HUES48 (cell line): ENCODE measurements at regions not wholly inside any gene's neighbourhood (a gene's known extent, or its start where the extent isn't known, plus 50 kb on each side); places are given as distances from the start of the nearest gene placed in this dataset.

ENCODE experiments used
- H3K27ac ChIP-seq: one replicate; pipeline ENCODE4 v1.7.0; 2013; ENCODE audit warnings: low read depth, low read length, inconsistent platforms
- H3K27me3 ChIP-seq: 2 replicates; pipeline ENCODE4 v1.6.1; 2013; ENCODE audit warnings: mild to moderate bottlenecking, low read length; ENCODE audit not compliant: control insufficient read depth, insufficient read depth
- H3K36me3 ChIP-seq: 2 replicates; pipeline ENCODE4 v1.6.1; 2013; ENCODE audit warnings: low read length; ENCODE audit not compliant: control insufficient read depth, insufficient read depth
- H3K4me1 ChIP-seq: 2 replicates; pipeline ENCODE4 v1.6.1; 2013; ENCODE audit warnings: mild to moderate bottlenecking, low read length; ENCODE audit not compliant: control insufficient read depth, insufficient read depth
- H3K4me3 ChIP-seq: 2 replicates; pipeline ENCODE4 v1.5.1; 2013; ENCODE audit warnings: mild to moderate bottlenecking, low read depth, low read length
- H3K9ac ChIP-seq: 2 replicates; pipeline ENCODE4 v1.6.1; 2013; ENCODE audit warnings: mild to moderate bottlenecking, low read depth, low read length, moderate library complexity
- H3K9me3 ChIP-seq: 2 replicates; pipeline ENCODE4 v1.6.1; 2013; ENCODE audit warnings: low read length; ENCODE audit not compliant: control insufficient read depth, insufficient read depth

DNA sequence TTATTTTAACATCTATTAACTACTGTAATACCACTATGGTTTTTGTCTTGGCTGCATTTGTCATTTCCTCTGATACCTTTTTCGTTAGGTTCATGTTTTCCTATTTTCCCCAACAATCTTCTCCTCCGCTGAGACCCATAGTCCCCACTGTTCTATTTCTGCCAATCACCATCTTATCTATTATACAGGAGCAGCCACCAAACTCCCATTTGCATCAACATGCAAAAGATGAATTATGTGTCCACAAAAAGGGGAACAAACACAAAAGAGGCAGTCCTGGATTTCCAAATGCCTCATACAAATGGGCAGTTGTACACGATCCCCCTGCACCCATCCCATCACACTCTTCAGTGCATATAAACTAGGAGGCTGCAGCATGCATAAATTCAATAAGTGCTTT is 121.7 kb upstream of the MYLIP start:
- Histone ChIP-seq H3K27ac (no peak overlapping the region), H3K4me3 (no peak overlapping the region), H3K4me1 (no peaks in the 10 kb centered on the region), H3K36me3 (no peaks in the 10 kb centered on the region), H3K27me3 (no peaks in the 10 kb centered on the region), H3K9me3 (no peaks in the 10 kb centered on the region), H3K9ac (no peak overlapping the region)

- H3K27me3 ChIP-seq: no peaks in the 10 kb centered on the region
- no peak overlapping the region for H3K27ac ChIP-seq
- no peak overlapping the region for H3K4me3 ChIP-seq
- H3K4me1 ChIP-seq: no peaks in the 10 kb centered on the region
- no peak overlapping the region for H3K9ac ChIP-seq
- no peaks in the 10 kb centered on the region for H3K36me3 ChIP-seq
- H3K9me3 ChIP-seq: no peaks in the 10 kb centered on the region
Observed at GRCh38 chr6:16006681-16007080, 122.2 kb upstream of the MYLIP start.

DNA sequence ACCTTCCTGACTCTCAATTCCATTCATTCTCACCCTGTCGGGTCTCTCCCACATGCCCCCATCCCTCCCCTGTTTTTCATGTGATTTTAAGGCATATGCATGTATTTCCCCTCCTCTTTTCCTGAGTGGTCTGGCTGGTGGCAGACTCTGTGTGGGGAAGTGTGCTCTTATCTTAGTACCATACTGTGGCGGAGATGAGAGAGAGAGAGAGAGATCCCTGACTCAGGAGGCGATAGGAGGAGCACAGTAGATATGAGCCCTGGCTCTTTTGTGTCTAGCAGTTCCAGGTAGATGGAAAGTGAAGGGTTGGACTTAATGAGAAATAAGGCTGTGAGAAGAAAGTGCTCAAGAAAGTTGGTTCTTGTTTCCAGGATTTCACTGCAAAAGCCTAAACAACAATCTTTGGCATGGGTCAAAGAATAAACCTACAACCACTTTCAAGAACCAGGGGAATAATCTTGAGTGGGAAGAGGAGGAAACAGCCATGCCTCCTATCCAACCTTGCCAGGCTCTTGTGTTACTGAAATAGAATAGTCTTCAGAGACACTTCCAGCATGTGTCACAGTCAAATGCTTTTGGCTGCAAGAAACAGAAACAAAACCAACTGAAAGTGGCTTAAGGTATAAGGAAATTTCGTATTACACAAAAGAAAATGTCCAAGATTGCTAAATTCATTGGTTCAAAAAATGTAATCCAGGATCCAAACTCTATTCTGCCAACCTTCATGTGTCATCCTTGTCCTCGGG is 123.8 kb upstream of the MYLIP start:
- no peaks in the 10 kb centered on the region for H3K9me3 ChIP-seq
- no peaks in the 10 kb centered on the region for H3K4me1 ChIP-seq
- H3K27ac ChIP-seq: no peak overlapping the region
- H3K27me3 ChIP-seq: no peaks in the 10 kb centered on the region
- no peak overlapping the region for H3K9ac ChIP-seq
- no peaks in the 10 kb centered on the region for H3K36me3 ChIP-seq
- no peak overlapping the region for H3K4me3 ChIP-seq

DNA sequence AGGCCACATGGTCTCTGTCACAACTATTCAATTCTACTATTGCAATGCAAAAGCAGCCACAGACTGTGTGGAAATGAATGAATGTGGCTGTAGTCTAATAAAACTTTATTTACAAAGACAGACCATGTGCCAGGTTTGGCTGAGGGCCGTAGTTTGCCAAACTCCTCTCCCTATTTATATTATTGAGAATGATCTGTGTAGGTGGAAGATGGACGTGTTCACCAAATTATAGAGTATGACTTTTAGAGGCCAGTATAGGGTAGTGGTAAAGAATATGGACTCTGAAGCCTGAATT is 125.7 kb upstream of the MYLIP start:
- H3K36me3 ChIP-seq: no peaks in the 10 kb centered on the region
- no peak overlapping the region for H3K4me3 ChIP-seq
- peaks cover 5% of the 10 kb centered on the region; the same call in 1 of the 2 replicates for H3K4me1 ChIP-seq
- no peaks in the 10 kb centered on the region for H3K27me3 ChIP-seq
- no peaks in the 10 kb centered on the region for H3K9me3 ChIP-seq
- H3K27ac ChIP-seq: no peak overlapping the region
- no peak overlapping the region for H3K9ac ChIP-seq

GRCh38 chr6:16002332-16003196 is 126.3 kb upstream of the MYLIP start:
- Histone ChIP-seq H3K27ac (no peak overlapping the region), H3K4me1 (peaks cover 11% of the 10 kb centered on the region; the same call in 1 of the 2 replicates), H3K9ac (no peak overlapping the region), H3K36me3 (no peaks in the 10 kb centered on the region), H3K9me3 (no peaks in the 10 kb centered on the region), H3K4me3 (no peak overlapping the region), H3K27me3 (no peaks in the 10 kb centered on the region)

GRCh38 chr6:16001158-16001557 is 127.7 kb upstream of the MYLIP start:
- Histone ChIP-seq H3K9ac (no peak overlapping the region), H3K4me1 (peaks cover 12% of the 10 kb centered on the region; the same call in 1 of the 2 replicates), H3K36me3 (no peaks in the 10 kb centered on the region), H3K27ac (no peak overlapping the region), H3K9me3 (no peaks in the 10 kb centered on the region), H3K27me3 (no peaks in the 10 kb centered on the region), H3K4me3 (no peak overlapping the region)

DNA sequence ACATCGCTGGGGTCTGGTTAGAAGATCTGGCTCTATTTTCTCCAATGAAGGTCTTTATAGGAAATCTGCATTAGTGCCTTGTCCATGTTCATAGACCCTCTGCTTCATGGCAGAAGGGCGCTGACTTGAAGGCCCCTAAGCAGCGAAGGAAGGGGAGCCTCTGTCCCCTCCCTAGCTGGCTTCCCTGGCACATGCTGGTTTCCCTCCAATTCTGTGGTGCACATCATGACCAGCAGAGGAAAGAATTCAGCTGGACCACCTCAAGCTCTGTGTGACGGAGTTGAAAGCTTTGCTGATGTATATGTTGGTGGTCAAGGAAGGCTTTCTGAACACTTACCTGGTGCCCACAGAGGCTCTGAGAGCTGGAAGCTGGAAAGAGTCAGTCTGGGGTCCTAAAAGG is 129.7 kb upstream of the MYLIP start:
- H3K4me3 ChIP-seq: no peak overlapping the region
- no peaks in the 10 kb centered on the region for H3K36me3 ChIP-seq
- no peaks in the 10 kb centered on the region for H3K9me3 ChIP-seq
- H3K4me1 ChIP-seq: peaks cover 18% of the 10 kb centered on the region
- H3K27ac ChIP-seq: no peak overlapping the region
- no peaks in the 10 kb centered on the region for H3K27me3 ChIP-seq
- H3K9ac ChIP-seq: no peak overlapping the region

DNA sequence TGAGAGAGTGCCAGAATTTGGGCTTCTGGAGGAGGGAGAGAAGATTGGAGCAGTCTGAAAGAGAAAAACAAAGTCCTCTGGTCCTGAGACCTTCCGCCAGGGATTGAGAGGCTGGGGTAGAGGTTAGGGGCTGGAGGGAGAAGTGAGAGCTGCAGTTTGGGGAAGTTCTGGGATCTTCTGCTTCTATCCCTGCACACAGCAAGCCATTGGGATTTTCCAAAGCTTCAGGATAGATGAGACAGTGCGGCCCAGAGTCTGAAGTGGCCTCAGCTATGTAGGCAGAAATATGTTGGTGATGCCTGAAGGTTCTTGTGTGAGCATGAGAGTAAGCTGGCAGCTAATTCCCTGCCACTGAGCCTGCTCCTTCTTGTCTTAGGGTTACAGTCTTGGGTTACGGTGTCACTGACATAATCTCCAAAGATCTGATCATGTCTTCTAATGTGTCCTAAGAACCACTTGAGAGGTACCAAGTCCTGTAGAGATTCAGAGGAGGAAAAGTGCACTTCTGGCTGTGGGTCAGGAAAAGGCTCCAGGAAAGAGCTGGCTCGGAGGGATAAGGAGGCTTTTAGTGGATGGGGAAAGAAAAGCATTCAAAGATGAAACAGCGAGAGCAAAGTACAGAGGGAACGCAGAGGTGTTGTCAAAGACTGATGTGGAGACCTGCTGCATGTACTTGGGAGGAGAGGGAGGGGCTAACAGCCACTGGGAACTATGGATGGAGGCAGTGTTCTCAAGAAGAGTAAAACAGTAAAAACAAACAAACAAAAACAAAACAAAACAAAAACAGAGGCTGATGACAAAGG is 131.1 kb upstream of the MYLIP start:
- Histone ChIP-seq H3K9me3 (no peaks in the 10 kb centered on the region), H3K27ac (no peak overlapping the region), H3K27me3 (no peaks in the 10 kb centered on the region), H3K9ac (no peak overlapping the region), H3K4me3 (no peak overlapping the region), H3K36me3 (no peaks in the 10 kb centered on the region), H3K4me1 (peaks cover 18% of the 10 kb centered on the region)

DNA sequence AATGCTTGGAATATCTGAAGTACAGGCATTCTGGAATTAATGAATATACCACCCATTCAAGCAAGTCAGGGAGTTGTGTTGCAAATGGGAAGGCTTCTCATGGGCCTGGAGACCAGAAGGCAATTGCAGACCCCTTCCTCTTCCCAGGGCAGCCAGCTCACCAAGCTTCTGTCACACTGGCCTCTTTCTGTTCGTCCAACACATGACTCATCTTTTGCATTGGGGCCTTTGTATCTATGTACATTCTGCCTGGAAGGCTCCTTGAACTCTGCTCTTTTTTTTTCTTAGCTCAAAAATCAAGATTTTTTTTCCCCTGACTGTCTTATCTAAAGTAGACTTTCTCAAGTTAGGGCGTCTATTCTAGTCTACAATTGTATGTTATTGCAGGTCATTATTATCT is 132.9 kb upstream of the MYLIP start:
- Histone ChIP-seq H3K9me3 (no peaks in the 10 kb centered on the region), H3K27me3 (no peaks in the 10 kb centered on the region), H3K4me3 (no peak overlapping the region), H3K36me3 (no peaks in the 10 kb centered on the region), H3K9ac (no peak overlapping the region), H3K27ac (no peak overlapping the region), H3K4me1 (peaks cover 18% of the 10 kb centered on the region)

DNA sequence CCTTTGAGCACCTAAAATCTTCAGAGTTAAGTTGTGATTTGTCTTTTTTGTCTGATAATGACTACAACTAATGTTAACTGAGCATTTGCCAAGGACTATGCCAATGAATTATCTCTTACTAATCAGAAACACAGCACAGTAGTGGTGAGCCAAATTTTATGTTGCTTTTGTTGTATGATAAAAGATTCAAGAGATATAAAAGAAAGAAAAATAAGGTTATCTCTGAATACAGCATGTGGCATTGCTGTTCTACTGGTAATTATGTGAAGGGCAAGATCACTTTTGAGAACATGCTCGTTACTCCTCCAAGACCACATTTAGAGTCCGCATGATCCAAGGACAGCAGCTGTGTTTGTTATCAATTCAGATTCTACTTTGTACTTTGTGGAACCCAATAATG is 133.4 kb upstream of the MYLIP start:
- H3K4me1 ChIP-seq: peaks cover 18% of the 10 kb centered on the region
- no peak overlapping the region for H3K4me3 ChIP-seq
- H3K36me3 ChIP-seq: no peaks in the 10 kb centered on the region
- H3K9ac ChIP-seq: no peak overlapping the region
- H3K27me3 ChIP-seq: no peaks in the 10 kb centered on the region
- no peaks in the 10 kb centered on the region for H3K9me3 ChIP-seq
- H3K27ac ChIP-seq: no peak overlapping the region
